Osteoblast (primary cell): ENCODE measurements at regions not wholly inside any gene's neighbourhood (a gene's known extent, or its start where the extent isn't known, plus 50 kb on each side); places are given as distances from the start of the nearest gene placed in this dataset.

Experiments used
- DNase-seq: peaks from one replicate; pipeline ENCODE4 v3.0.0; 2011; ENCODE audit warnings: low spot score, mixed read lengths; ENCODE audit not compliant: insufficient read length; ENCODE audit errors: missing footprints
- H2AFZ ChIP-seq: 2 replicates; pipeline ENCODE4 v1.6.0; 2011; ENCODE audit warnings: mild to moderate bottlenecking, low read length
- H3K27ac ChIP-seq: 2 replicates; pipeline ENCODE4 v1.5.1; 2011; ENCODE audit warnings: mild to moderate bottlenecking, low read depth, low read length, moderate library complexity
- H3K27me3 ChIP-seq: 2 replicates; pipeline ENCODE4 v1.6.0; 2012; ENCODE audit warnings: mild to moderate bottlenecking, control low read depth, inconsistent platforms, low read length, moderate library complexity; ENCODE audit not compliant: insufficient read depth
- H3K36me3 ChIP-seq: 2 replicates; pipeline ENCODE4 v1.5.1; 2011; ENCODE audit warnings: mild to moderate bottlenecking, low read length, control low read depth, moderate library complexity; ENCODE audit not compliant: insufficient read depth
- H3K4me1 ChIP-seq: 2 replicates; pipeline ENCODE4 v1.5.1; 2011; ENCODE audit warnings: mild to moderate bottlenecking, low read length, control low read depth, moderate library complexity; ENCODE audit not compliant: insufficient read depth
- H3K4me2 ChIP-seq: 2 replicates; pipeline ENCODE4 v1.6.0; 2011; ENCODE audit warnings: mild to moderate bottlenecking, low read length; ENCODE audit not compliant: insufficient read depth
- H3K4me3 ChIP-seq: fragments of 200-600 bp; sonication (generic); 3 replicates; pipeline ENCODE4 v1.5.1; 2012; ENCODE audit warnings: mild to moderate bottlenecking, low read length, inconsistent platforms; ENCODE audit not compliant: insufficient read depth
- H3K79me2 ChIP-seq: 2 replicates; pipeline ENCODE4 v1.6.0; 2012; ENCODE audit warnings: mild to moderate bottlenecking, low read length, control low read depth, inconsistent platforms; ENCODE audit not compliant: insufficient read depth
- H3K9me3 ChIP-seq: 2 replicates; pipeline ENCODE4 v1.5.1; 2011; ENCODE audit warnings: low read depth, low read length, control low read depth
- H4K20me1 ChIP-seq: 2 replicates; pipeline ENCODE4 v1.6.0; 2012; ENCODE audit warnings: mild to moderate bottlenecking, low read length, control low read depth; ENCODE audit not compliant: insufficient read depth
- TF ChIP-seq, protein P1 (sequence below): IDR thresholded peaks from 2 replicates; pipeline ENCODE4 v1.5.1; 2011; ENCODE audit warnings: mild to moderate bottlenecking, low read depth, low read length, moderate library complexity; ENCODE audit errors: extremely low read depth

DNA sequence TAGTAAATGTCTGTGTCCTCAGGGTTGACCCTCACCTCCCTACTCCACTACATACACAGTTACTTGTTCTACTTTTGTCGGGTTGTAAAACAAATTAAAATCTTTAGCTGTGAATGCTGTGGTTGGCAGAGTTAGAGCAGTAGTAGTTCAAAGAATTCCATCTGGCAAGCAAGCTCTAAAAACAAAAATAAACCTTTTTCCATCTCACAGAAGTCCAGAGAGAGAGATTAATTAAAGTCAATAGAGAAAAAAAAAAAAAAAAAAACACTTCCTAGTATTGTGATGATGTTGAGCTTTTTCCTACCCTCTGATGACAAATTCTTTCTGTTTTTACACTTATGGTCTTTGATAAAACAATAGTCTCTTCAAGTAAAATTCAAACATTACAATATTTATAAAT is 338.4 kb downstream of the PCDH17 start:
- Histone ChIP-seq H3K79me2 (no peaks in the 10 kb centered on the region), H3K36me3 (no peaks in the 10 kb centered on the region), H2AFZ (no peak overlapping the region), H3K27ac (no peak overlapping the region), H4K20me1 (no peaks in the 10 kb centered on the region), H3K4me2 (no peak overlapping the region), H3K9me3 (peaks cover 5% of the 10 kb centered on the region), H3K4me1 (no peaks in the 10 kb centered on the region), H3K27me3 (no peaks in the 10 kb centered on the region), H3K4me3 (no peak overlapping the region)
- TF ChIP-seq, protein P1, sequence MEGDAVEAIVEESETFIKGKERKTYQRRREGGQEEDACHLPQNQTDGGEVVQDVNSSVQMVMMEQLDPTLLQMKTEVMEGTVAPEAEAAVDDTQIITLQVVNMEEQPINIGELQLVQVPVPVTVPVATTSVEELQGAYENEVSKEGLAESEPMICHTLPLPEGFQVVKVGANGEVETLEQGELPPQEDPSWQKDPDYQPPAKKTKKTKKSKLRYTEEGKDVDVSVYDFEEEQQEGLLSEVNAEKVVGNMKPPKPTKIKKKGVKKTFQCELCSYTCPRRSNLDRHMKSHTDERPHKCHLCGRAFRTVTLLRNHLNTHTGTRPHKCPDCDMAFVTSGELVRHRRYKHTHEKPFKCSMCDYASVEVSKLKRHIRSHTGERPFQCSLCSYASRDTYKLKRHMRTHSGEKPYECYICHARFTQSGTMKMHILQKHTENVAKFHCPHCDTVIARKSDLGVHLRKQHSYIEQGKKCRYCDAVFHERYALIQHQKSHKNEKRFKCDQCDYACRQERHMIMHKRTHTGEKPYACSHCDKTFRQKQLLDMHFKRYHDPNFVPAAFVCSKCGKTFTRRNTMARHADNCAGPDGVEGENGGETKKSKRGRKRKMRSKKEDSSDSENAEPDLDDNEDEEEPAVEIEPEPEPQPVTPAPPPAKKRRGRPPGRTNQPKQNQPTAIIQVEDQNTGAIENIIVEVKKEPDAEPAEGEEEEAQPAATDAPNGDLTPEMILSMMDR: no peak
- DNase-seq: no peak

GRCh38 chr13:57970404-57970803 is 338.9 kb downstream of the PCDH17 start:
- Histone ChIP-seq H3K4me2 (no peak overlapping the region), H3K27me3 (no peaks in the 10 kb centered on the region), H2AFZ (no peak overlapping the region), H3K4me3 (no peak overlapping the region), H3K27ac (no peak overlapping the region), H3K9me3 (peaks cover 3% of the 10 kb centered on the region), H3K79me2 (no peaks in the 10 kb centered on the region), H3K4me1 (no peaks in the 10 kb centered on the region), H3K36me3 (no peaks in the 10 kb centered on the region), H4K20me1 (no peaks in the 10 kb centered on the region)
- no peak for DNase-seq
- TF ChIP-seq, protein P1: no peak

- Histone ChIP-seq H2AFZ (no peak overlapping the region), H3K4me3 (no peak overlapping the region), H4K20me1 (no peaks in the 10 kb centered on the region), H3K27ac (no peak overlapping the region), H3K9me3 (no peaks in the 10 kb centered on the region), H3K4me2 (no peak overlapping the region), H3K79me2 (no peaks in the 10 kb centered on the region), H3K4me1 (no peaks in the 10 kb centered on the region), H3K27me3 (no peaks in the 10 kb centered on the region), H3K36me3 (no peaks in the 10 kb centered on the region)
- DNase-seq: no peak
- TF ChIP-seq, protein P1: no peak
Measured at GRCh38 chr13:57982782-57983181, 351.2 kb downstream of the PCDH17 start.

DNA sequence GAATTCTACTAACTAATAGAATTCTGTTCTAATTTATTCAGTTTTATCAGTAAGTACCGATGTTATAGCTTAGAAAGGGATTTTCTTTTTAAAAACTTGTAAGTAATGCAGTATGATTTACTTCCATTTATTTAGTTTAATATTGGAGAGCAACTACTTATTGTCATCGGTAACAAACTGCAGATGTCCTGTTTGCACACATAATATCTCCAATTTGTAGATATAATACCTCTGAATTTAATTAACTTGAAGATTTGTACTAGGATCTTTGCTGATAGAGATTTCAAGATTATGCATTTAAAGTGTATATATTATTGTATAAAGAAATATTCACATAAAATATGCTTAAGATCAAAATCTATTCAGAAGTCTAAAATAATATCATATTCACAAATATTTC is 356.7 kb downstream of the PCDH17 start:
- Histone ChIP-seq H3K36me3 (no peaks in the 10 kb centered on the region), H2AFZ (no peak overlapping the region), H3K4me1 (no peaks in the 10 kb centered on the region), H3K4me3 (no peak overlapping the region), H3K27ac (no peak overlapping the region), H3K4me2 (no peak overlapping the region), H3K79me2 (no peaks in the 10 kb centered on the region), H3K27me3 (no peaks in the 10 kb centered on the region), H3K9me3 (no peaks in the 10 kb centered on the region), H4K20me1 (no peaks in the 10 kb centered on the region)
- DNase-seq: no peak
- TF ChIP-seq, protein P1: no peak
